ENCODE measurements at regions not wholly inside any gene's neighbourhood (a gene's known extent, or its start where the extent isn't known, plus 50 kb on each side); places are given as distances from the start of the nearest gene placed in this dataset.

- no peak for TF ChIP-seq ZFX (IDR thresholded peaks at IDR 0.05)
- Histone ChIP-seq H3K79me2 (ENCODE audit: insufficient read depth, low read length) (no peaks in the 10 kb centered on the region), H3K36me3 (ENCODE audit: control insufficient read depth in 1 of 2, insufficient read depth in 2 of 2, low read length in 2 of 2) (no peaks in the 10 kb centered on the region), H3K9me3 (ENCODE audit: control insufficient read depth in 1 of 2, insufficient read depth in 1 of 2, low read depth in 1 of 2, low read length in 2 of 2) (no peaks in the 10 kb centered on the region), H3K4me1 (ENCODE audit: control insufficient read depth in 1 of 2, insufficient read depth in 2 of 2, low read length in 2 of 2) (no peaks in the 10 kb centered on the region), H3K27me3 (ENCODE audit: insufficient read depth, low read length) (no peaks in the 10 kb centered on the region), H4K20me1 (ENCODE audit: insufficient read depth) (no peaks in the 10 kb centered on the region), H3K9me2 (ENCODE audit: insufficient read depth) (no peaks in the 10 kb centered on the region), H3K9ac (ENCODE audit: low read length) (no peak overlapping the region), H3K4me3 (replicated peaks in 1 of 2; ENCODE audit: low read depth in 1 of 2, low read length in 2 of 2) (no peak overlapping the region), H2AFZ (ENCODE audit: low read depth, low read length, poor library complexity, severe bottlenecking) (no peak overlapping the region), H3K27ac (ENCODE audit: low read depth, low read length) (no peak overlapping the region), H3K4me2 (ENCODE audit: low read length) (no peak overlapping the region)
- RAD21 ChIA-PET (ENCODE audit: low non-redundant PET in 1 of 2, low total read pairs in 2 of 2, uncharacterized antibody in 2 of 2, unreplicated experiment in 2 of 2), result no interaction called here
- POLR2A ChIA-PET, result no interaction called here
- BruUV-seq (replicated peaks), result no TSS peak
- intact Hi-C loops (cut with micrococcal nuclease), result no loop called here
- ATAC-seq (no peak), DNase-seq (ENCODE audit: low read depth, low spot score) (no peak)
- CTCF ChIA-PET, result no interaction called here
Measured at GRCh38 chr13:103134271-103134670, 68.1 kb upstream of the SLC10A2 start.

- DNase-seq (ENCODE audit: low read depth, low spot score) (no peak), ATAC-seq (no peak)
- H3K79me2 ChIP-seq (ENCODE audit: insufficient read depth, low read length), result no peaks in the 10 kb centered on the region
- H3K9me3 ChIP-seq (ENCODE audit: control insufficient read depth in 1 of 2, insufficient read depth in 1 of 2, low read depth in 1 of 2, low read length in 2 of 2), result no peaks in the 10 kb centered on the region
- ChIA-PET RAD21 (ENCODE audit: low non-redundant PET in 1 of 2, low total read pairs in 2 of 2, uncharacterized antibody in 2 of 2, unreplicated experiment in 2 of 2) (no interaction called here), CTCF (no interaction called here), POLR2A (no interaction called here)
- TF ChIP-seq MAX (IDR thresholded peaks at IDR 0.05) (no peak), POLR2A (IDR thresholded peaks at IDR 0.05; ENCODE audit: borderline replicate concordance, extremely low read depth, insufficient read depth, insufficient read length) (no peak)
- BruUV-seq (replicated peaks), result no TSS peak
- H3K4me2 ChIP-seq (ENCODE audit: low read length), result no peak overlapping the region
- intact Hi-C loops (cut with micrococcal nuclease), result no loop called here
- no peak overlapping the region for H3K27ac ChIP-seq (ENCODE audit: low read depth, low read length)
- no peaks in the 10 kb centered on the region for H3K27me3 ChIP-seq (ENCODE audit: insufficient read depth, low read length)
- H3K4me1 ChIP-seq (ENCODE audit: control insufficient read depth in 1 of 2, insufficient read depth in 2 of 2, low read length in 2 of 2), result no peaks in the 10 kb centered on the region
- no peak overlapping the region for H3K4me3 ChIP-seq (replicated peaks in 1 of 2; ENCODE audit: low read depth in 1 of 2, low read length in 2 of 2)
- no peak overlapping the region for H2AFZ ChIP-seq (ENCODE audit: low read depth, low read length, poor library complexity, severe bottlenecking)
- H3K9ac ChIP-seq (ENCODE audit: low read length), result no peak overlapping the region
- no peaks in the 10 kb centered on the region for H3K36me3 ChIP-seq (ENCODE audit: control insufficient read depth in 1 of 2, insufficient read depth in 2 of 2, low read length in 2 of 2)
- no peaks in the 10 kb centered on the region for H3K9me2 ChIP-seq (ENCODE audit: insufficient read depth)
- H4K20me1 ChIP-seq (ENCODE audit: insufficient read depth), result no peaks in the 10 kb centered on the region
Measured at GRCh38 chr13:103133556-103133955, 67.3 kb upstream of the SLC10A2 start.

- BruUV-seq (replicated peaks), result no TSS peak
- Histone ChIP-seq H3K9ac (ENCODE audit: low read length) (no peak overlapping the region), H3K36me3 (ENCODE audit: control insufficient read depth in 1 of 2, insufficient read depth in 2 of 2, low read length in 2 of 2) (no peaks in the 10 kb centered on the region), H3K4me3 (replicated peaks in 1 of 2; ENCODE audit: low read depth in 1 of 2, low read length in 2 of 2) (no peak overlapping the region), H3K9me2 (ENCODE audit: insufficient read depth) (no peaks in the 10 kb centered on the region), H3K4me1 (ENCODE audit: control insufficient read depth in 1 of 2, insufficient read depth in 2 of 2, low read length in 2 of 2) (no peaks in the 10 kb centered on the region), H4K20me1 (ENCODE audit: insufficient read depth) (no peaks in the 10 kb centered on the region), H2AFZ (ENCODE audit: low read depth, low read length, poor library complexity, severe bottlenecking) (no peak overlapping the region), H3K4me2 (ENCODE audit: low read length) (no peak overlapping the region), H3K27me3 (ENCODE audit: insufficient read depth, low read length) (no peaks in the 10 kb centered on the region), H3K9me3 (ENCODE audit: control insufficient read depth in 1 of 2, insufficient read depth in 1 of 2, low read depth in 1 of 2, low read length in 2 of 2) (no peaks in the 10 kb centered on the region), H3K79me2 (ENCODE audit: insufficient read depth, low read length) (no peaks in the 10 kb centered on the region), H3K27ac (ENCODE audit: low read depth, low read length) (no peak overlapping the region)
- RAD21 ChIA-PET (ENCODE audit: low non-redundant PET in 1 of 2, low total read pairs in 2 of 2, uncharacterized antibody in 2 of 2, unreplicated experiment in 2 of 2), result no interaction called here
- POLR2A ChIA-PET, result no interaction called here
- CTCF ChIA-PET, result interaction anchor here (0.7 kb wide), 1 partner anchor 1501 kb away, joined by 3 read pairs; no protein-coding TSS in a partner anchor
- intact Hi-C loops (cut with micrococcal nuclease), result no loop called here
- DNase-seq (ENCODE audit: low read depth, low spot score) (no peak), ATAC-seq (no peak)
- TF ChIP-seq ZNF274 (IDR thresholded peaks at IDR 0.05; ENCODE audit: low read depth, low read length) (no peak), ZBTB33 (IDR thresholded peaks at IDR 0.05; ENCODE audit: extremely low read depth, insufficient replicate concordance, low read length) (no peak), EGR1 (IDR thresholded peaks at IDR 0.05; ENCODE audit: low read depth) (no peak), SRF (IDR thresholded peaks at IDR 0.05; ENCODE audit: low read depth) (no peak), SIN3A (IDR thresholded peaks at IDR 0.05; ENCODE audit: low read depth) (no peak), CBX3 (IDR thresholded peaks at IDR 0.05; ENCODE audit: low read depth) (no peak), FOSL1 (IDR thresholded peaks at IDR 0.05; ENCODE audit: low read depth) (no peak), RAD21 (IDR thresholded peaks at IDR 0.05; ENCODE audit: low read depth) (no peak), MAX (IDR thresholded peaks at IDR 0.05) (no peak), EZH2 (IDR thresholded peaks at IDR 0.05) (no peak), ZFX (IDR thresholded peaks at IDR 0.05) (no peak), POLR2AphosphoS5 (IDR thresholded peaks at IDR 0.05; ENCODE audit: low read depth, low read length) (no peak), ELF1 (IDR thresholded peaks at IDR 0.05; ENCODE audit: borderline replicate concordance, low read depth) (no peak), POLR2A (IDR thresholded peaks at IDR 0.05; ENCODE audit: borderline replicate concordance, extremely low read depth, insufficient read depth, insufficient read length) (no peak)
Measured at GRCh38 chr13:103130681-103131210, 64.5 kb upstream of the SLC10A2 start.

All from HCT116 (cell line).